ENCODE measurements at regions not wholly inside any gene's neighbourhood (a gene's known extent, or its start where the extent isn't known, plus 50 kb on each side); places are given as distances from the start of the nearest gene placed in this dataset.

DNA sequence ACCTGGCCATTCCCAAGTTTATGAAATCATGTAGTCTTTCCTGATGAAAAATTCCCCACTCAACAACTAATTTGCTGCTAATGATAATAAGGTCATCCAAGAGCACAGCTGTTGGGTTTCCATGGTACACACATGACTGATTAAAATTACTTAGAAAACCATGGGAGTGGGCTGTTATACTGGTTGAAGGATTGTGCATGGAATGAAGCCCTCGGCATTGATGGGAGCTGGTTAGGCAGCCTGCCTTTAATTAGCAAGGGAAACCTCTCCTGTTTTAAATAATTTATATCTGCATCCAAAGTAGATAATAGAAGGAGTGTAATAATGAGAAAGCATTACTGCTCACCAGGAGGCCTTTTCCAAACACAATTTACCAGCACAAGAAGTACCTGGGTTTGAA is 235.1 kb upstream of the CFAP20DC start:
- TF ChIP-seq GATA2 (IDR thresholded peaks at IDR 0.05; ENCODE audit: low read depth, low read length) (no peak), GATA3 (IDR thresholded peaks at IDR 0.05; ENCODE audit: low read depth, low read length) (no peak)

All from SH-SY5Y (cell line).